GM21381 (cell line): ENCODE measurements at regions not wholly inside any gene's neighbourhood (a gene's known extent, or its start where the extent isn't known, plus 50 kb on each side); places are given as distances from the start of the nearest gene placed in this dataset.
A peak's percentile ranks its signal among the peaks of the same experiment; 100 is the strongest.

Experiments used
- ATAC-seq: cut with Tn5 transposase; IDR thresholded peaks from one replicate; pipeline ENCODE4 v1.9.1; 2021; ENCODE audit warnings: mild to moderate bottlenecking, moderate library complexity; ENCODE audit not compliant: unreplicated experiment

GRCh38 chr18:73264562-73264921 lies 396.8 kb upstream of the NETO1 start:
- no peak for ATAC-seq

GRCh38 chr18:73261923-73262322 lies 394.1 kb upstream of the NETO1 start:
- no peak for ATAC-seq

- ATAC-seq, result no peak
Measured at GRCh38 chr18:73261243-73261642, 393.5 kb upstream of the NETO1 start.

GRCh38 chr18:73258375-73259087 lies 390.7 kb upstream of the NETO1 start:
- ATAC-seq, result no peak

GRCh38 chr18:73254564-73254963 lies 386.8 kb upstream of the NETO1 start:
- ATAC-seq, result no peak

GRCh38 chr18:73249030-73249429 lies 381.2 kb upstream of the NETO1 start:
- no peak for ATAC-seq

GRCh38 chr18:73246763-73247162 lies 379.0 kb upstream of the NETO1 start:
- no peak for ATAC-seq

GRCh38 chr18:73245345-73245744 lies 377.6 kb upstream of the NETO1 start:
- no peak for ATAC-seq

GRCh38 chr18:73244401-73244800 lies 376.6 kb upstream of the NETO1 start:
- no peak for ATAC-seq

- ATAC-seq, result no peak
Measured at GRCh38 chr18:73240899-73241298, 373.1 kb upstream of the NETO1 start.

GRCh38 chr18:73235921-73236320 lies 368.1 kb upstream of the NETO1 start:
- no peak for ATAC-seq

GRCh38 chr18:73235491-73235890 lies 367.7 kb upstream of the NETO1 start:
- no peak for ATAC-seq

- ATAC-seq, result peak; percentile 78
Measured at GRCh38 chr18:73232933-73233332, 365.1 kb upstream of the NETO1 start.

GRCh38 chr18:73220663-73221062 lies 352.9 kb upstream of the NETO1 start:
- no peak for ATAC-seq

GRCh38 chr18:73218293-73218692 lies 350.5 kb upstream of the NETO1 start:
- no peak for ATAC-seq

- ATAC-seq, result no peak
Measured at GRCh38 chr18:73214970-73215369, 347.2 kb upstream of the NETO1 start.

- ATAC-seq, result no peak
Measured at GRCh38 chr18:73212442-73212841, 344.7 kb upstream of the NETO1 start.

- no peak for ATAC-seq
Measured at GRCh38 chr18:73201940-73202339, 334.2 kb upstream of the NETO1 start.

- no peak for ATAC-seq
Measured at GRCh38 chr18:73199151-73199550, 331.4 kb upstream of the NETO1 start.

GRCh38 chr18:73189718-73190117 lies 321.9 kb upstream of the NETO1 start:
- no peak for ATAC-seq

- ATAC-seq, result no peak
Measured at GRCh38 chr18:73168236-73168635, 300.4 kb upstream of the NETO1 start.

GRCh38 chr18:73164430-73164829 lies 296.6 kb upstream of the NETO1 start:
- ATAC-seq, result no peak

- ATAC-seq, result no peak
Measured at GRCh38 chr18:73163236-73163635, 295.4 kb upstream of the NETO1 start.
